Neural cell (in vitro differentiated cells): ENCODE measurements at regions not wholly inside any gene's neighbourhood (a gene's known extent, or its start where the extent isn't known, plus 50 kb on each side); places are given as distances from the start of the nearest gene placed in this dataset.

ENCODE experiments used
- H2AFZ ChIP-seq: fragments of 200-600, 300-800 bp; sonication (generic), shearing (Covaris generic); 2 replicates; pipeline ENCODE4 v1.6.0; 2014; ENCODE audit warnings: low read depth, mild to moderate bottlenecking, antibody characterized with exemption, low read length, moderate library complexity
- H3F3A ChIP-seq: fragments of 200-600 bp; shearing (Covaris generic); 2 replicates; pipeline ENCODE4 v1.6.1; 2016; ENCODE audit warnings: mild to moderate bottlenecking, moderate library complexity, mixed read lengths, antibody characterized with exemption, low read length; ENCODE audit not compliant: insufficient read depth, poor library complexity, severe bottlenecking
- H3K27ac ChIP-seq: fragments of 200-600, 300-800 bp; sonication (generic), shearing (Covaris generic); 2 replicates; pipeline ENCODE4 v1.5.1; 2014; ENCODE audit warnings: mild to moderate bottlenecking, low read length, moderate library complexity
- H3K27me3 ChIP-seq: fragments of 300-800, 200-600 bp; sonication (generic), shearing (Covaris generic); 2 replicates; pipeline ENCODE4 v1.6.0; 2014; ENCODE audit warnings: mild to moderate bottlenecking, low read depth, low read length, moderate library complexity; ENCODE audit not compliant: insufficient read depth
- H3K36me3 ChIP-seq: fragments of 300-800, 200-600 bp; sonication (generic), shearing (Covaris generic); 2 replicates; pipeline ENCODE4 v1.5.1; 2014; ENCODE audit warnings: mild to moderate bottlenecking, antibody characterized with exemption, low read length, moderate library complexity; ENCODE audit not compliant: insufficient read depth
- H3K4me2 ChIP-seq: fragments of 300-800, 200-600 bp; sonication (generic), shearing (Covaris generic); 2 replicates; pipeline ENCODE4 v1.6.0; 2014; ENCODE audit warnings: mild to moderate bottlenecking, low read length
- H3K4me3 ChIP-seq: fragments of 300-800, 200-600 bp; sonication (generic), shearing (Covaris generic); 2 replicates; pipeline ENCODE4 v1.5.1; 2014; ENCODE audit warnings: mild to moderate bottlenecking, low read length, moderate library complexity
- H3K79me2 ChIP-seq: fragments of 200-600 bp; shearing (Covaris generic); replicated peaks from 2 replicates; pipeline ENCODE4 v1.6.0; 2014; ENCODE audit warnings: mild to moderate bottlenecking, low read length, moderate library complexity; ENCODE audit not compliant: insufficient read depth
- H3K9ac ChIP-seq: fragments of 300-800, 200-600 bp; sonication (generic), shearing (Covaris generic); 2 replicates; pipeline ENCODE4 v1.6.1; 2016; ENCODE audit warnings: mild to moderate bottlenecking, low read length, mixed read lengths
- H3K9me2 ChIP-seq: fragments of 200-600 bp; shearing (Covaris generic); 2 replicates; pipeline ENCODE4 v1.6.1; 2016; ENCODE audit warnings: mild to moderate bottlenecking, low read length, mixed read lengths; ENCODE audit not compliant: insufficient read depth
- H3K9me3 ChIP-seq: fragments of 200-600, 300-800 bp; sonication (generic), shearing (Covaris generic); 2 replicates; pipeline ENCODE4 v1.6.1; 2016; ENCODE audit warnings: mild to moderate bottlenecking, mixed run types, low read length, moderate library complexity, mixed read lengths
- H4K20me1 ChIP-seq: fragments of 200-600 bp; shearing (Covaris generic); 2 replicates; pipeline ENCODE4 v1.6.1; 2016; ENCODE audit warnings: mild to moderate bottlenecking, mixed run types; ENCODE audit not compliant: insufficient read depth
- CTCF ChIP-seq: fragments of 450-650 bp; IDR thresholded peaks from 2 replicates; pipeline ENCODE4 v1.5.1; 2014; ENCODE audit warnings: antibody characterized with exemption, mild to moderate bottlenecking, moderate library complexity; ENCODE audit not compliant: poor library complexity, severe bottlenecking
- EP300 ChIP-seq: fragments of 450-650 bp; conservative IDR thresholded peaks from 2 replicates; pipeline ENCODE4 v1.6.1; 2014; ENCODE audit warnings: antibody characterized with exemption, mild to moderate bottlenecking, moderate library complexity; ENCODE audit not compliant: poor library complexity, severe bottlenecking
- EZH2 ChIP-seq: fragments of 200-600, 300-800 bp; shearing (Covaris generic), sonication (generic); IDR thresholded peaks from 2 replicates; pipeline ENCODE4 v1.6.1; 2014; ENCODE audit warnings: antibody characterized with exemption, low read length, borderline replicate concordance, mild to moderate bottlenecking; ENCODE audit not compliant: insufficient read depth, poor library complexity, severe bottlenecking
- MXI1 ChIP-seq: fragments of 450-650 bp; conservative IDR thresholded peaks from 2 replicates; pipeline ENCODE4 v1.6.1; 2014; ENCODE audit warnings: antibody characterized with exemption, mild to moderate bottlenecking; ENCODE audit not compliant: poor library complexity, severe bottlenecking
- POLR2AphosphoS5 ChIP-seq: IDR thresholded peaks from 2 replicates; pipeline ENCODE4 v1.6.1; 2012
- RAD21 ChIP-seq: fragments of 450-650 bp; conservative IDR thresholded peaks from 2 replicates; pipeline ENCODE4 v1.6.1; 2014; ENCODE audit warnings: antibody characterized with exemption, mild to moderate bottlenecking, moderate library complexity
- REST ChIP-seq: IDR thresholded peaks from 2 replicates; pipeline ENCODE4 v1.6.1; 2012; ENCODE audit warnings: borderline replicate concordance
- SMC3 ChIP-seq: fragments of 450-650 bp; conservative IDR thresholded peaks from 2 replicates; pipeline ENCODE4 v1.6.1; 2014; ENCODE audit warnings: antibody characterized with exemption, mild to moderate bottlenecking, moderate library complexity; ENCODE audit not compliant: poor library complexity
- TAF1 ChIP-seq: IDR thresholded peaks from 2 replicates; pipeline ENCODE4 v1.6.1; 2012; ENCODE audit warnings: low read depth

GRCh38 chr10:10910634-10911033 is 107.0 kb upstream of the CELF2 start:
- Histone ChIP-seq H3K9me2 (no peaks in the 10 kb centered on the region), H3K79me2 (no peaks in the 10 kb centered on the region), H2AFZ (no peak overlapping the region), H3F3A (no peaks in the 10 kb centered on the region), H3K9me3 (no peaks in the 10 kb centered on the region), H3K9ac (no peak overlapping the region), H3K36me3 (no peaks in the 10 kb centered on the region), H3K4me3 (no peak overlapping the region), H3K27ac (no peak overlapping the region), H4K20me1 (no peaks in the 10 kb centered on the region), H3K4me2 (no peak overlapping the region), H3K27me3 (no peaks in the 10 kb centered on the region)
- no peak for TF ChIP-seq SMC3
- no peak for TF ChIP-seq RAD21
- no peak for TF ChIP-seq MXI1
- no peak for TF ChIP-seq TAF1
- TF ChIP-seq EP300, result no peak
- no peak for TF ChIP-seq REST
- no peak for TF ChIP-seq EZH2
- no peak for TF ChIP-seq POLR2AphosphoS5
- no peak for TF ChIP-seq CTCF

- Histone ChIP-seq H3K27ac (no peak overlapping the region), H3K4me3 (no peak overlapping the region), H3K9me2 (no peaks in the 10 kb centered on the region), H3F3A (no peaks in the 10 kb centered on the region), H3K9ac (no peak overlapping the region), H3K36me3 (no peaks in the 10 kb centered on the region), H3K79me2 (no peaks in the 10 kb centered on the region), H3K4me2 (no peak overlapping the region), H3K9me3 (no peaks in the 10 kb centered on the region), H4K20me1 (no peaks in the 10 kb centered on the region), H2AFZ (no peak overlapping the region), H3K27me3 (no peaks in the 10 kb centered on the region)
- TF ChIP-seq MXI1 (no peak), CTCF (no peak)
Measured at GRCh38 chr10:10911035-10911434, 106.6 kb upstream of the CELF2 start.
